Suppressor macrophage (primary cell): ENCODE measurements at regions not wholly inside any gene's neighbourhood (a gene's known extent, or its start where the extent isn't known, plus 50 kb on each side); places are given as distances from the start of the nearest gene placed in this dataset.
A peak's percentile ranks its signal among the peaks of the same experiment; 100 is the strongest.

Experiments
- DNase-seq, 4 experiments: peaks; one replicate each; pipeline ENCODE4 v3.0.0-alpha.2; 2020 to 2022

- no peak for DNase-seq
Measured at GRCh38 chr21:43364261-43364510, 62.7 kb downstream of the SIK1 start.

GRCh38 chr21:43363506-43364260 is 63.2 kb downstream of the SIK1 start:
- DNase-seq: no peak

GRCh38 chr21:43362915-43363314 is 64.0 kb downstream of the SIK1 start:
- DNase-seq: no peak

GRCh38 chr21:43362321-43362791 is 64.6 kb downstream of the SIK1 start:
- DNase-seq: peak; percentile 78 to 92 (median 88)

- peak in 2 of 4 experiments; percentile 21 for DNase-seq
Measured at GRCh38 chr21:43361493-43362296, 65.2 kb downstream of the SIK1 start.

- peak in 3 of 4 experiments; percentile 22 to 45 (median 40) for DNase-seq
Measured at GRCh38 chr21:43361127-43361492, 65.8 kb downstream of the SIK1 start.

GRCh38 chr21:43360441-43361126 is 66.3 kb downstream of the SIK1 start:
- DNase-seq: no peak

- no peak for DNase-seq
Measured at GRCh38 chr21:43358940-43359822, 67.8 kb downstream of the SIK1 start.

GRCh38 chr21:43357715-43358430 is 69.1 kb downstream of the SIK1 start:
- no peak for DNase-seq

GRCh38 chr21:43355925-43356289 is 71.0 kb downstream of the SIK1 start:
- no peak for DNase-seq

GRCh38 chr21:43355266-43355924 is 71.5 kb downstream of the SIK1 start:
- DNase-seq: no peak

GRCh38 chr21:43354666-43355065 is 72.3 kb downstream of the SIK1 start:
- no peak for DNase-seq

- DNase-seq: no peak
Measured at GRCh38 chr21:43354026-43354420, 72.9 kb downstream of the SIK1 start.

GRCh38 chr21:43353282-43354025 is 73.5 kb downstream of the SIK1 start:
- no peak for DNase-seq

- peak; percentile 26 to 53 (median 40) for DNase-seq
Measured at GRCh38 chr21:43352568-43353281, 74.2 kb downstream of the SIK1 start.

- no peak for DNase-seq
Measured at GRCh38 chr21:43352154-43352537, 74.8 kb downstream of the SIK1 start.

- no peak for DNase-seq
Measured at GRCh38 chr21:43351501-43352153, 75.3 kb downstream of the SIK1 start.

GRCh38 chr21:43349644-43350043 is 77.3 kb downstream of the SIK1 start:
- DNase-seq: no peak

GRCh38 chr21:43348801-43349261 is 78.1 kb downstream of the SIK1 start:
- DNase-seq: no peak
